NB4 (cell line): ENCODE measurements at regions not wholly inside any gene's neighbourhood (a gene's known extent, or its start where the extent isn't known, plus 50 kb on each side); places are given as distances from the start of the nearest gene placed in this dataset.
"Not testable (repeated sequence)": the region's sequence is repeated elsewhere in the genome, so short reads cannot be mapped to it uniquely, and the experiment has no call there.

ENCODE experiments used
- DNase-seq: peaks from one replicate; pipeline ENCODE4 v3.0.0; 2010; ENCODE audit warnings: low read depth
- H3K4me3 ChIP-seq: one replicate; pipeline ENCODE4 v1.5.1; 2011; ENCODE audit warnings: mild to moderate bottlenecking, low read depth, low read length, moderate library complexity
- CTCF ChIP-seq: IDR thresholded peaks from one replicate; pipeline ENCODE4 v1.5.1; 2012; ENCODE audit warnings: low read depth, low read length
- MAX ChIP-seq: IDR thresholded peaks from 2 replicates; pipeline ENCODE4 v1.6.1; 2011; ENCODE audit warnings: low read depth, low read length
- MYC ChIP-seq: IDR thresholded peaks from 2 replicates; pipeline ENCODE4 v1.6.1; 2011; ENCODE audit warnings: low read depth, low read length
- POLR2A ChIP-seq: IDR thresholded peaks from 2 replicates; pipeline ENCODE4 v1.6.1; 2011; ENCODE audit warnings: mild to moderate bottlenecking; ENCODE audit not compliant: insufficient read length; ENCODE audit errors: extremely low read depth

DNA sequence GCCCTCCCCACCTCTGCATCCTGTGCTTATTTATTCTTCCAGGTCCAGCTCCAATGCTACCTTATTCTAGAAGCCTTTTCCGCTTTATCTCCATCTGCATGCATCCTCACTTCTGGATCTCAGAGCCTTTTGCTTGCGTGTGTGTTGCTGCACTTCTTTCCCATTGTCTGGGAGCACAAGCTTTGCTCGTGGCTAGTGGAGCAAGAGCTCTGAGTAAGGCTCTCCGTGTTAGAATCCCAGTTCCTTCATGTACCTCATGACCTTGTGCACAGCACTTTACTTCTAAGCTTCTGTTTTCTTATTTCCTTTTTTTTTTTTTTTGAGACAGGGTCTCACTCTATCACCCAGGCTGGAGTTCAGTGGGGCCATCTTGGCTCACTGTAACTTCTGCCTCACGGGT lies 140.0 kb upstream of the POU3F1 start:
- H3K4me3 ChIP-seq, result no peak overlapping the region

GRCh38 chr1:38185913-38186312 lies 139.3 kb upstream of the POU3F1 start:
- no peak for TF ChIP-seq CTCF
- TF ChIP-seq POLR2A, result no peak
- TF ChIP-seq MAX, result no peak
- TF ChIP-seq MYC, result no peak
- no peak overlapping the region for H3K4me3 ChIP-seq
- DNase-seq, result no peak

More for the DNA sequence above, 140.0 kb upstream of the POU3F1 start:
- no peak for TF ChIP-seq MAX
- no peak for TF ChIP-seq MYC
- TF ChIP-seq POLR2A, result no peak
- TF ChIP-seq CTCF, result no peak
- DNase-seq, result no peak

DNA sequence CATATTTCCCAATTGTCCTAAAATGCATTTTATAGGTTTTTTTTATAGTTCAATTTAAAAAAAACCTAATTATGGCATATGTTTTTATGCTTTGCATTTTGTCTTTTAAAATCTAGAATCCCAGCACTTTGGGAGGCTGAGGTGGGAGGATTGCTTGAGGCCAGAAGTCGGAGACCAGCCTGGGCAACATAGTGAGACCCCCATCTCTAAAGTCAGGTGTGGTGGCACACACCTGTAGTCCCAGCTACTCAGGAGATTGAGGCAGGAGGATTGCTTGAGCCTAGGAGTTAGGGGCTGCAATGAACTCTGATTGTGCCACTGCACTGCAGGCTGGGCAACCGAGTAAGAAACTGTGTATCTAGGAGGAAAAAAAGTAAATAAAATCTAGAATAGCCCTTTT lies 137.2 kb upstream of the POU3F1 start:
- TF ChIP-seq MYC (no peak), CTCF (no peak), MAX (no peak), POLR2A (no peak)
- no peak for DNase-seq
- no peak overlapping the region for H3K4me3 ChIP-seq

DNA sequence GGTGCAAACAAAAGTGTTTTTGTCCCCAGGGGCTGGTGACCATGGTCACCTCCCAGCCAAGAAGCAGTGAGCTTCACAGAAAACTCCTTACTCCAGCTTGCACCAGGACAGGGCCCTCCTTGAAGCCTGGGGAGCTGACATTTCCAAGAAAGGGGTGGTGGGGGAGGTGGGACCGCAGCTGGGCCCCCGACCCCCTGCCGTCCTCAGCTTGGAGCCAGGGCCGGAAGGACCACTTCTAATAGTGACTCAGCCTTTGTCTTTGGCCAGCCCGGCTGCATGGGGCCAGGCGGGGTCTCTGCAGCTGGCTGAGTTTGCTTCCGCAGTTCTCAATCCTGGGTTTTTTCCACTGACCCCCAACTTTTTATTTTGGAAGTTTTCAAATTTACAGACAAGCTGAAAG lies 136.5 kb upstream of the POU3F1 start:
- H3K4me3 ChIP-seq, result no peak overlapping the region
- TF ChIP-seq MAX (no peak), POLR2A (no peak), MYC (no peak), CTCF (no peak)
- no peak for DNase-seq

DNA sequence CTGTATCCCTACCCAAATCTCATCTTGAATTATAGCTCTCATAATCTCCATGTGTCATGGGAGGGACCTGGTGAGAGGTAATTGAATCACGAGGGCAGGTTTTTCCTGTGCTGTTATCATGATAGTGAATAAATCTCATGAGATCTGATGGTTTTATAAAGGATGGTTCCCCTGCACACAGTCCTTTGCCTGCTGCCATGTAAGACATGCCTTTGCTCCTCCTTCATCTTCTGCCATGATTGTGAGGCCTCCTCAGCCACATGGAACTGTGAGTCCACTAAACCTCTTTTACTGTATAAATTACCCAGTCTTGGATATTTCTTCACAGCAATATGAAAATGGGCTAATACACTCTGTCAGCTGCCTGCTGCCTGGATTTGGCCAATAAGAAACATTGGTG lies 133.8 kb upstream of the POU3F1 start:
- H3K4me3 ChIP-seq, DNase-seq: not testable (repeated sequence)

- no peak overlapping the region for H3K4me3 ChIP-seq
- no peak for DNase-seq
- no peak for TF ChIP-seq MYC
- TF ChIP-seq CTCF, result no peak
- no peak for TF ChIP-seq POLR2A
- TF ChIP-seq MAX, result no peak
Observed at GRCh38 chr1:38179483-38179882, 132.9 kb upstream of the POU3F1 start.
